ENCODE measurements at regions not wholly inside any gene's neighbourhood (a gene's known extent, or its start where the extent isn't known, plus 50 kb on each side); places are given as distances from the start of the nearest gene placed in this dataset.

DNA sequence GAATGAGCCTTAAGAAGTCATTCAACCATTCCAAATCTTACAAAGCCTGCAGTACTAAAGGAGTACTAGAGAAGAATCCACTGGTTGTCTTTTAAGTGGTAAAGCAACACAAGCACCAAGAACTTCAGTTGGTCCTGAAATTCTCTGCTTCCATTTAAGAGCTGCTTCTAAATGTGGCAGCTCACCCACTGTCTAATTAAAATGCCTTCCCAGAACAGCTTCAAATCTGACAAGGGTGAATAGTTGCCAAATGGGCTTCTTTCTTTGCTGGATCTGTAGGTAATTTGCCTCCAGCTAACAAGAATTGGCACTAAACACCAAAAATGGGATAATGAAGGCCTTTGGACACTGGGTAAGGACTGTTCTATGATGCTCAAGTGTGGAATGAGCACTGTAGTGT lies 72.2 kb upstream of the NAP1L1 start:
- DNase-seq (ENCODE audit: low read depth in 1 of 2, low spot score in 1 of 2) (no peak), ATAC-seq (no peak), FAIRE-seq (no peak)
- Histone ChIP-seq H3K4me1 (no peaks in the 10 kb centered on the region), H3K9me3 (no peaks in the 10 kb centered on the region), H3K4me3 (no peak overlapping the region), H3K27ac (no peak overlapping the region), H3K4me2 (no peak overlapping the region)
- TF ChIP-seq CHD2 (IDR thresholded peaks at IDR 0.05; ENCODE audit: low read length, partially characterized antibody) (no peak), SMC3 (IDR thresholded peaks at IDR 0.05) (no peak), MAZ (IDR thresholded peaks at IDR 0.05; ENCODE audit: borderline replicate concordance, low read depth, low read length) (no peak), ESRRA (IDR thresholded peaks at IDR 0.05; ENCODE audit: borderline replicate concordance, low read length) (no peak), RCOR1 (IDR thresholded peaks at IDR 0.05; ENCODE audit: low read depth, low read length) (no peak), CEBPB (IDR thresholded peaks at IDR 0.05) (no peak), HEYL (CRISPR knock-in tag; IDR thresholded peaks at IDR 0.05) (no peak), HDAC2 (IDR thresholded peaks at IDR 0.05) (no peak), TP53 (CRISPR knock-in tag; IDR thresholded peaks at IDR 0.05) (no peak)
- TF ChIP-seq, protein P1, sequence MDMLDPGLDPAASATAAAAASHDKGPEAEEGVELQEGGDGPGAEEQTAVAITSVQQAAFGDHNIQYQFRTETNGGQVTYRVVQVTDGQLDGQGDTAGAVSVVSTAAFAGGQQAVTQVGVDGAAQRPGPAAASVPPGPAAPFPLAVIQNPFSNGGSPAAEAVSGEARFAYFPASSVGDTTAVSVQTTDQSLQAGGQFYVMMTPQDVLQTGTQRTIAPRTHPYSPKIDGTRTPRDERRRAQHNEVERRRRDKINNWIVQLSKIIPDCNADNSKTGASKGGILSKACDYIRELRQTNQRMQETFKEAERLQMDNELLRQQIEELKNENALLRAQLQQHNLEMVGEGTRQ (IDR thresholded peaks at IDR 0.05) = no peak
- ChIA-PET POLR2A (interaction anchor here (0.9 kb wide), 1 partner anchor 192 kb away, joined by 6 read pairs; no protein-coding TSS in a partner anchor), CTCF (interaction anchor here (2.5 to 3.0 kb wide), 2 partner anchors 12 to 191 kb away, joined by 10 to 11 read pairs; partner anchors contain the start of gene BBS10)

DNA sequence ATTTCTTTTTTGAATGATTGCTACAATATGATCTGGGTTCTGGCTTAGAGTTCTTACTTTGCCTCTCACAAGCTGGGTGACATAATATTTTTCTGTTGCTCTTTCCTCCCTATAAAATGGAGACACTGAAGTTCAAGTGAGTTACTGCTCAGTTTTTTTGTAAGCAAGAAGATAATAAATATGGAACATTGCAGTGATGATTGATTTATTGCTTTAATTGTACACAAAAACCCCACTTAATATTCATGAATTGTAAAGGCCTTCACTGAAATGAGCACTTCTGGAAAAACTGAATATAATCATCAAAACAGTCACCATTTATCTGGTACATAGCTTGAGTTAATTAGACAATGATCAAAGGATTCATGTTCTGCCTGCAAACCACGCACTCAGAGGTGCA lies 71.8 kb upstream of the NAP1L1 start:
- 75% methylated on average over 1 of the region's 1 CpG for WGBS (ENCODE audit: missing lambda C conversion rate)
- FAIRE-seq (no peak), DNase-seq (ENCODE audit: low read depth in 1 of 2, low spot score in 1 of 2) (no peak), ATAC-seq (no peak)
- Histone ChIP-seq H3K9me3 (no peaks in the 10 kb centered on the region), H3K4me1 (no peaks in the 10 kb centered on the region), H3K27ac (no peak overlapping the region), H3K4me3 (no peak overlapping the region), H3K4me2 (no peak overlapping the region)
- ChIA-PET CTCF (interaction anchor here (0.6 to 3.0 kb wide), 5 partner anchors 11 to 300 kb away, joined by 3 to 11 read pairs (median 4); partner anchors contain the start of gene BBS10), POLR2A (interaction anchor here (0.7 to 0.9 kb wide), 2 partner anchors 80 to 192 kb away, joined by 3 to 6 read pairs; no protein-coding TSS in a partner anchor)
- TF ChIP-seq, protein P2, sequence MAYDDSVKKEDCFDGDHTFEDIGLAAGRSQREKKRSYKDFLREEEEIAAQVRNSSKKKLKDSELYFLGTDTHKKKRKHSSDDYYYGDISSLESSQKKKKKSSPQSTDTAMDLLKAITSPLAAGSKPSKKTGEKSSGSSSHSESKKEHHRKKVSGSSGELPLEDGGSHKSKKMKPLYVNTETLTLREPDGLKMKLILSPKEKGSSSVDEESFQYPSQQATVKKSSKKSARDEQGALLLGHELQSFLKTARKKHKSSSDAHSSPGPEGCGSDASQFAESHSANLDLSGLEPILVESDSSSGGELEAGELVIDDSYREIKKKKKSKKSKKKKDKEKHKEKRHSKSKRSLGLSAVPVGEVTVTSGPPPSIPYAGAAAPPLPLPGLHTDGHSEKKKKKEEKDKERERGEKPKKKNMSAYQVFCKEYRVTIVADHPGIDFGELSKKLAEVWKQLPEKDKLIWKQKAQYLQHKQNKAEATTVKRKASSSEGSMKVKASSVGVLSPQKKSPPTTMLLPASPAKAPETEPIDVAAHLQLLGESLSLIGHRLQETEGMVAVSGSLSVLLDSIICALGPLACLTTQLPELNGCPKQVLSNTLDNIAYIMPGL (CRISPR knock-in tag; IDR thresholded peaks at IDR 0.05; ENCODE audit: borderline replicate concordance) = no peak

DNA sequence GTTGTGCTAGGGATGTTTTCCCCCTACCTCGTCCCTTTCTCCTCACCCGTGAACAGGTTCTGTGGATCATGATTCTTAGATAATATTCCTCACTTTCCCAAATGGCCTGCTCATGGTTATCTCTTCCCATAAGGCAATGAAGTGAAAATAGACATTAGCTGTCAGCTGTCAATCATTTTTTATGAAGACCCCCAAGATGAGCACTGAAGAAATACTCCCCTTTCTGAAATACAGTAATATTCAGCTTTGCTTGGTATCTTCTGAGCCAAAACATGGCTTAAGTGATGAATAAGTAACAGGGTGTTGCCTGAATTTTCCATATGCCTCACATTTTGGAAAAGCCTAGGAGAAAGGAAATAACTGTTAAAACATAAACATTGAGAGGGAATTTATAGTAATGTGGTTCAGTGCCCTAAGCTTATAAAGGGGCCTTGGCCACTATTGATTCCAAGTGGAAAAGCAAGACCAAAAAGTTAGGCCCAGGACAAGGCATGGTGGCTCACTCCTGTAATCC lies 70.7 kb upstream of the NAP1L1 start:
- no peak for FAIRE-seq
- 91% methylated on average over 2 of the region's 2 CpGs for WGBS (ENCODE audit: missing lambda C conversion rate)
- POLR2A ChIA-PET = no interaction called here

More for the DNA sequence above, 70.7 kb upstream of the NAP1L1 start:
- H3K4me1 ChIP-seq = no peaks in the 10 kb centered on the region
- no peaks in the 10 kb centered on the region for H3K9me3 ChIP-seq
- no peak for ATAC-seq
- TF ChIP-seq RAD21 (conservative IDR thresholded peaks at IDR 0.05 in 1 of 2, IDR thresholded peaks at IDR 0.05 in 1 of 2) (no peak), NPAS2 (CRISPR knock-in tag; IDR thresholded peaks at IDR 0.05; ENCODE audit: borderline replicate concordance) (no peak), CBX8 (IDR thresholded peaks at IDR 0.05) (no peak), ZC3H11A (IDR thresholded peaks at IDR 0.05) (no peak), EHF (CRISPR knock-in tag; IDR thresholded peaks at IDR 0.05) (no peak), FOSB (CRISPR knock-in tag; IDR thresholded peaks at IDR 0.05) (no peak), HEYL (CRISPR knock-in tag; IDR thresholded peaks at IDR 0.05) (no peak), ESRRA (IDR thresholded peaks at IDR 0.05; ENCODE audit: borderline replicate concordance, low read length) (no peak), HDAC2 (IDR thresholded peaks at IDR 0.05) (no peak), TFCP2L1 (CRISPR knock-in tag; IDR thresholded peaks at IDR 0.05) (no peak), POLR2A (IDR thresholded peaks at IDR 0.05; ENCODE audit: low read length) (no peak), POLR2AphosphoS2 (conservative IDR thresholded peaks at IDR 0.05; ENCODE audit: low read length) (no peak)
- TF ChIP-seq, protein P3, sequence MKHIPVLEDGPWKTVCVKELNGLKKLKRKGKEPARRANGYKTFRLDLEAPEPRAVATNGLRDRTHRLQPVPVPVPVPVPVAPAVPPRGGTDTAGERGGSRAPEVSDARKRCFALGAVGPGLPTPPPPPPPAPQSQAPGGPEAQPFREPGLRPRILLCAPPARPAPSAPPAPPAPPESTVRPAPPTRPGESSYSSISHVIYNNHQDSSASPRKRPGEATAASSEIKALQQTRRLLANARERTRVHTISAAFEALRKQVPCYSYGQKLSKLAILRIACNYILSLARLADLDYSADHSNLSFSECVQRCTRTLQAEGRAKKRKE (CRISPR knock-in tag; IDR thresholded peaks at IDR 0.05; ENCODE audit: low read depth) = no peak
- TF ChIP-seq, protein P4, sequence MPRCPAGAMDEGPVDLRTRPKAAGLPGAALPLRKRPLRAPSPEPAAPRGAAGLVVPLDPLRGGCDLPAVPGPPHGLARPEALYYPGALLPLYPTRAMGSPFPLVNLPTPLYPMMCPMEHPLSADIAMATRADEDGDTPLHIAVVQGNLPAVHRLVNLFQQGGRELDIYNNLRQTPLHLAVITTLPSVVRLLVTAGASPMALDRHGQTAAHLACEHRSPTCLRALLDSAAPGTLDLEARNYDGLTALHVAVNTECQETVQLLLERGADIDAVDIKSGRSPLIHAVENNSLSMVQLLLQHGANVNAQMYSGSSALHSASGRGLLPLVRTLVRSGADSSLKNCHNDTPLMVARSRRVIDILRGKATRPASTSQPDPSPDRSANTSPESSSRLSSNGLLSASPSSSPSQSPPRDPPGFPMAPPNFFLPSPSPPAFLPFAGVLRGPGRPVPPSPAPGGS (IDR thresholded peaks at IDR 0.05) = no peak
- CTCF ChIA-PET = interaction anchor here (0.8 to 3.0 kb wide), 3 partner anchors 10 to 192 kb away, joined by 3 to 11 read pairs (median 10); partner anchors contain the start of gene BBS10
- no peak for DNase-seq (ENCODE audit: low read depth in 1 of 2, low spot score in 1 of 2)
- H3K27ac ChIP-seq = no peak overlapping the region
- H3K4me3 ChIP-seq = no peak overlapping the region
- H3K4me2 ChIP-seq = no peak overlapping the region
